ENCODE measurements at regions not wholly inside any gene's neighbourhood (a gene's known extent, or its start where the extent isn't known, plus 50 kb on each side); places are given as distances from the start of the nearest gene placed in this dataset.

DNA sequence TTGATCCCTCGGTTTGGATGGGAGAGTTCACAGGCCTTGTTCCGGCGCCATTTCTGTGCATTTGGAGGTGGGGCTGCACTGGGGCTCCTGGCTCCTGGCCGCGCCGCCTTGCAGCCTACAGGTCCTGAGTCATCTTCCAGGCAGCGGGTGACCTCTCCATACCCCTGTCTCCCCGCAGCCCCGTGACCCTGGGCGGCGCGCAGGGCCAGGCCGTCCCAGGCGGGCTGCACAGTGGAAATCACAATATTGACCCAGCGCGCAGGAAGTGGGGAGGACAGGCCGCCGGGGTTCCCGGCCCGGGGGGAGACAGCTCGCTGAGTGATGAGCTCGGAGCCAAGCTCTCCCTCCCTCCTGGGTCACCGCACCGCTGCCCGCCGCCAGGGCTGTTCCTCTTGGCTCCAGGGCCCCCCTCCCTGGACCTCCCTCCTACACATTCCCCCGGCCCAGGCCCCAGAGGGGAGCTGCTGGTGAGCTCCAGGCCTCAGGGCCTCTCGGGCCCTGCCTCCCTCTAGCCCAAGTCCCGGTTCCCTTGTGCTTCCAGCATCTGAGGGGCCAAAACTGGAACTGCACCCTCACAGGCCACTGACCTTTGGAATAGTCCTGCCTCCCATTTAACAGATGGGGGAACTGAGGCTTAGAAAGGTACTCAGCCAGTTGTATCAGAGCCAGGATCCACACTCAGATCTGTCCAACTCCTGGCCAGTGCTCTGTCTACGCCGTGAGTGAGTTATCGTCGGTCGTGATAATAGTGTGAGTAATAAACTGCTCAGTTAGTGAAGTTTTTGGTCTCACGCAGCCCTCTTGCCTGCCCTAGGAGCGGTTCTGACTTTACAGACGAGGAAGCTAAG, 142.9 kb upstream of the WNT4 start:
- H3K4me3 ChIP-seq: no peak overlapping the region
- no TSS peak for BruUV-seq (replicated peaks)
- no peak overlapping the region for H3K27ac ChIP-seq
- H3K4me1 ChIP-seq (replicated peaks; ENCODE audit: insufficient read depth): peaks cover 6% of the 10 kb centered on the region
- TF ChIP-seq EZH2 (IDR thresholded peaks at IDR 0.05; ENCODE audit: low read depth) (no peak), CTCF (conservative IDR thresholded peaks at IDR 0.05) (no peak)
- H4K20me1 ChIP-seq (ENCODE audit: insufficient read depth): no peaks in the 10 kb centered on the region
- no peaks in the 10 kb centered on the region for H3K9me2 ChIP-seq (ENCODE audit: insufficient read depth)
- no peaks in the 10 kb centered on the region for H3K36me3 ChIP-seq (ENCODE audit: low read depth)
- intact Hi-C loops (cut with micrococcal nuclease; ENCODE audit: unreplicated experiment): no loop called here
- no peak overlapping the region for H2AFZ ChIP-seq
- no peak for DNase-seq
- POLR2A ChIA-PET (ENCODE audit: unreplicated experiment): no interaction called here
- H3K79me2 ChIP-seq (ENCODE audit: low read depth): no peaks in the 10 kb centered on the region
- H3F3A ChIP-seq (ENCODE audit: insufficient read depth, low read depth): no peaks in the 10 kb centered on the region
- CTCF ChIA-PET: no interaction called here
- H3K4me2 ChIP-seq: no peak overlapping the region
- no peaks in the 10 kb centered on the region for H3K9me3 ChIP-seq (ENCODE audit: insufficient read depth, low read depth)
- H3K27me3 ChIP-seq (ENCODE audit: insufficient read depth, low read depth): no peaks in the 10 kb centered on the region

DNA sequence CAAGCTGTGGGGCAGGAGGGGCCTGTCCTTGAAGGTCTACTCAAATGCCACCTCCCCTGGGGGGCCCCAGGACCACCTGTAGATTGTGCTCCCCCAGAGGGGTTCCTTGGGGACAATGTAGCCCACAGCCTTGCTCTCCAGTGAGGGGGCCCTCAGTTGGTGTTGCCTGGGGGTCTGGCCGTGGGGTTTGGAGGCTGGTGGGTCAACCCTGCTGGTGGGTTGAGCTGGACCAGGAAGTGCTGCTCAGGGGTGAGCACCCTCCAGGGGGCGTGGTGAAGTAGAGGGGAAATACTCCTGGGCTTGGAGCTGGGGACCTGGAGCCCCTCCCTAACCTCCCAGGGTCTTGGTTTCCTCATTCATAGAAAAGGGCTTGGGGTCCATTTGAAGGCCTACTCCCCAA, 143.6 kb upstream of the WNT4 start:
- ChIA-PET POLR2A (ENCODE audit: unreplicated experiment) (no interaction called here), CTCF (interaction anchor here (0.6 kb wide), 1 partner anchor 289 kb away, joined by 5 read pairs; no protein-coding TSS in a partner anchor)
- no peak overlapping the region for H2AFZ ChIP-seq
- no peak overlapping the region for H3K27ac ChIP-seq
- H3K4me1 ChIP-seq (replicated peaks; ENCODE audit: insufficient read depth): peaks cover 6% of the 10 kb centered on the region
- no peaks in the 10 kb centered on the region for H3K9me2 ChIP-seq (ENCODE audit: insufficient read depth)
- TF ChIP-seq EZH2 (IDR thresholded peaks at IDR 0.05; ENCODE audit: low read depth) (no peak), CTCF (conservative IDR thresholded peaks at IDR 0.05) (no peak)
- no peaks in the 10 kb centered on the region for H3F3A ChIP-seq (ENCODE audit: insufficient read depth, low read depth)
- H3K4me2 ChIP-seq: no peak overlapping the region
- no peaks in the 10 kb centered on the region for H3K36me3 ChIP-seq (ENCODE audit: low read depth)
- H3K79me2 ChIP-seq (ENCODE audit: low read depth): no peaks in the 10 kb centered on the region
- no peaks in the 10 kb centered on the region for H4K20me1 ChIP-seq (ENCODE audit: insufficient read depth)
- intact Hi-C loops (cut with micrococcal nuclease; ENCODE audit: unreplicated experiment): no loop called here
- no peaks in the 10 kb centered on the region for H3K27me3 ChIP-seq (ENCODE audit: insufficient read depth, low read depth)
- no peak overlapping the region for H3K4me3 ChIP-seq
- no TSS peak for BruUV-seq (replicated peaks)
- no peaks in the 10 kb centered on the region for H3K9me3 ChIP-seq (ENCODE audit: insufficient read depth, low read depth)
- DNase-seq: no peak

DNA sequence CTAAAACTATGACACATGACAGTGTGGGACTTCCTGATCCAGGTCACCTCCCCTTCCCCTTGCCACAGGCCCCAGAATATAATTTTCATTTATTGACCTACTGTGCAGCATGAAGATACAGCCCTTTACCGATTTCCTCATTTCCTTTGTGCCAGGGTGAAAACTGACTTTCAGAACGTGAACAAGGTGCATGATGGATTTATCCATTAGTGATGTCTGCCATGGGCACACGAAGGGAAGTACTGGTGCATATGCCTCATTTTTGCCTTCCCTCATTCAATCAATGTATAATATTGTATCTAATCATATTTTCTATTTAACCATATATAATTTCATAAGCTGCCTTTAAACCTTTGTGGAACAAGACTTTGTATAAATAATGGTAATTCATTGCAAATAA, 144.4 kb upstream of the WNT4 start:
- Histone ChIP-seq H3K27ac (no peak overlapping the region), H3K9me3 (ENCODE audit: insufficient read depth, low read depth) (no peaks in the 10 kb centered on the region), H3K9me2 (ENCODE audit: insufficient read depth) (no peaks in the 10 kb centered on the region), H2AFZ (no peak overlapping the region), H3K4me3 (no peak overlapping the region), H3F3A (ENCODE audit: insufficient read depth, low read depth) (no peaks in the 10 kb centered on the region), H3K4me2 (no peak overlapping the region), H4K20me1 (ENCODE audit: insufficient read depth) (no peaks in the 10 kb centered on the region), H3K27me3 (ENCODE audit: insufficient read depth, low read depth) (no peaks in the 10 kb centered on the region), H3K36me3 (ENCODE audit: low read depth) (no peaks in the 10 kb centered on the region), H3K4me1 (replicated peaks; ENCODE audit: insufficient read depth) (peaks cover 6% of the 10 kb centered on the region), H3K79me2 (ENCODE audit: low read depth) (no peaks in the 10 kb centered on the region)
- TF ChIP-seq CTCF (conservative IDR thresholded peaks at IDR 0.05) (no peak), EZH2 (IDR thresholded peaks at IDR 0.05; ENCODE audit: low read depth) (no peak)
- ChIA-PET CTCF (no interaction called here), POLR2A (ENCODE audit: unreplicated experiment) (no interaction called here)
- no peak for DNase-seq
- no TSS peak for BruUV-seq (replicated peaks)
- intact Hi-C loops (cut with micrococcal nuclease; ENCODE audit: unreplicated experiment): no loop called here

All from PC-9 (cell line).